HG03135 (cell line): ENCODE measurements at regions not wholly inside any gene's neighbourhood (a gene's known extent, or its start where the extent isn't known, plus 50 kb on each side); places are given as distances from the start of the nearest gene placed in this dataset.
"Not testable (repeated sequence)": the region's sequence is repeated elsewhere in the genome, so short reads cannot be mapped to it uniquely, and the experiment has no call there.

Experiments
- ATAC-seq: cut with Tn5 transposase; IDR thresholded peaks from one replicate; pipeline ENCODE4 v1.9.1; 2021; ENCODE audit warnings: mild to moderate bottlenecking, moderate library complexity; ENCODE audit not compliant: unreplicated experiment

DNA sequence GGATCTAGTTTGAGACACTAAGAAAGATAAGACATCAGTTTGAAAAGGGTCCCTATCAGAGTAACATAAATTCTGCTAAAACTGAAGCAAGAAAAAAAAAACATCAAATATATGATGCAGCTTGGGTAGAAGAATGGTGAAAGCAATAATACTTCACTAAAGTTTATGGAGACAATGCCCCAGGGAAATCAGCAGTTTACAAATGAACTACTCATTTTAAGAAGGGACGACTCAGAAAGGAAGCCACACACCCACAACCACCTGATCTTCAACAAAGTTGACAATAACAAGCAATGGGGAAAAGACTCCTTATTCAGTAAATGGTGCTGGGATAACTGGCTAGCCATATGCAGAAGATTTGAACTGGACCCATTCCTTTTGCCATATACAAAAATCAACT is 143.5 kb downstream of the TPBG start:
- peak; percentile 67 for ATAC-seq

- no peak for ATAC-seq
Observed at GRCh38 chr6:82511546-82511945, 147.9 kb downstream of the TPBG start.

DNA sequence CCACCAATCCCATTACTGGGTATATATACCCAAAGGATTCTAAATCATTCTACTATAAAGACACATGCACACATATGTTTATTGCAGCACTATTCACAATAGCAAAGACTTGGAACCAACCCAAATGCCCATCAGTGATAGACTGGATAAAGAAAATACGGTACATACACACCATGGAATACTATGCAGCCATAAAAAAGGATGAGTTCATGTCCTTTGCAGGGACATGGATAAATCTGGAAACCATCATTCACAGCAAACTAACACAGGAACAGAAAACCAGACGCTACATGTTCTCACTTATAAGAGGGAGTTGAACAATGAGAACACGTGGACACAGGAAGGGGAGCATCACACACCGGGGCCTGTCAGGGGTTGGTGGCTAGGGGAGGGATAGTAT is 154.3 kb downstream of the TPBG start:
- not testable (repeated sequence) for ATAC-seq

DNA sequence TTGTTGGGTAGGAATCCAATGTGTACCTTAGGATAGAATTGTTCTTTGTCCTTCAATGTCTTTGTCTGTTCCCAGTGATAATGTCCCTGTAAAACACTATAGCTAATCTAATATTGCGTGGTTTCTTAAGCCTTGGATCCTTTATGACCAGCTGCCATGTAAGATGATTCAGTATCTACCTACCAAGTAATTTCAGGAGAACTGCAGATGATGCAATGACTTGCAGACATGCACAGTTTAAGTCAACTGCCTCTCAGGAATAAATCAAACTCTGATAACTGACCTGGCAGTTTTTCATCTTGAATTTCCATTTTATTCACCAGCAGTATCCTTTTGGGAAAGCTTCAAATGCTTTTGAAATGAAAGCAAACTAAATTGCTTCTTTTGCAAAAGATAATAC is 157.8 kb downstream of the TPBG start:
- no peak for ATAC-seq

DNA sequence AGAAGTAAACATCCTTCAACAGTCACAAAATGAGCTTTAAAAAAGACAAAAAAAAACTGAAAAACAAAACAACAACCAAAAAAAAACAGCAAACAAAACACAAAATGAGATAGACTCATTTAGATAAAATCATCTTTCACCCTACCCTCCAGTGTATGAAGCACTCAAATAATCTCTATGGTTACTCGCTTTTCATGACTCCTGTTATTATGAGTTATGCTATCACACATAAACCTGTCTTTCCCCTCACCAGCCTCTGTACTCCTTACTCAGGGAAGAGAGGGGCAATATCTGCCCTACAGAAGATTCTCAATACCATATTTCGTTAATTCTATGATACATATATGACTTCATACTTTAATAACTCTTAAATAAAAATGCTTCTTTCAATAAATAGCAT is 158.2 kb downstream of the TPBG start:
- no peak for ATAC-seq

GRCh38 chr6:82524031-82524430 is 160.4 kb downstream of the TPBG start:
- no peak for ATAC-seq

GRCh38 chr6:82525775-82526495 is 162.3 kb downstream of the TPBG start:
- no peak for ATAC-seq

GRCh38 chr6:82529960-82530460 is 166.4 kb downstream of the TPBG start:
- ATAC-seq, result not testable (repeated sequence)

DNA sequence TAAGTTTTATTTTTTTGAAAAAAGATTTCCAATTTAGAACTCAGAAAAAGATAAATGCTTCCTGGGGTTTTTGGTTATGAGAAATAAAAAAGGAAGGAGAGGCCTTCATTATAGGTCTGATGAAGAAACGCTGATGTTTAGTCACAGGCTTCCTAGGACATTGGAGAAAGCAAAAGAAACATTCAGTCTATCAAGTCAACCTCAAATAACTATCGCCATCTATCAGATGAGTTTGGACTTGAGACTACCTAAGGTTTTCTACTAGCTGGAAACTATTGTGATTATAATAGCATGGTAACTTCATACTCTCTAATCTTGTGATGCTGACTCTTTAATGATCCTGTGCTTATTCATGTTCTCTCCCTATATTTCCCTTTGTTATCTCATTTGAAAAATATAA is 171.3 kb downstream of the TPBG start:
- no peak for ATAC-seq

DNA sequence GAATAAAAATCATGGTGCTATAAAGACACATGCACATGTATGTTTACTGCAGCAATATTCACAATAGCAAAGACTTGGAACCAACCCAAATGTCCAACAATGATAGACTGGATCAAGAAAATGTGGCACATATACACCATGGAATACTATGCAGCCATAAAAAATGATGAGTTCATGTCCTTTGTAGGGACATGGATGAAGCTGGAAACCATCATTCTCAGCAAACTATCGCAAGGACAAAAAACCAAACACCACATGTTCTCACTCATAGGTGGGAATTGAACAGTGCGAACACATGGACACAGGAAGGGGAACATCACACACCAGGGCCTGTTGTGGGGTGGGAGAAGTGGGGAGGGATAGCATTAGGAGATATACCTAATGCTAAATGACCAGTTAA is 185.9 kb downstream of the TPBG start:
- ATAC-seq, result not testable (repeated sequence)

DNA sequence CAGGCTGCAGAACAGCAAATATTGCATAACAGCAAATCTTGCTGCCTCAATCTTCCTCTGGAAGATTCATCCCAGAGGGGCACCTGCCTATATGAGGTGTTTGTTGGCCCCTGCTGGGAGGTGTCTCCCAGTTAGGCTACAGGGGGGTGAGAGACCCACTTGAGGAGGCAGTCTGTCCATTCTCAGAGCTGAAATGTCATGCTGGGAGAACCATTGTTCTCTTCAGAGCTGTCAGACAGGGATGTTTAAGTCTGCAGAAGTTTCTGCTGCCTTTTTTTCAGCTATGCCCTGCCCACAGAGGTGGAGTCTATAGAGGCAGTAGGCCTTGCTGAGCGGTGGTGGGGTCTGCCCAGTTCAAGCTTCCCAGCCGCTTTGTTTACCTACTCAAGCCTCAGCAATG is 187.7 kb downstream of the TPBG start:
- ATAC-seq, result not testable (repeated sequence)

DNA sequence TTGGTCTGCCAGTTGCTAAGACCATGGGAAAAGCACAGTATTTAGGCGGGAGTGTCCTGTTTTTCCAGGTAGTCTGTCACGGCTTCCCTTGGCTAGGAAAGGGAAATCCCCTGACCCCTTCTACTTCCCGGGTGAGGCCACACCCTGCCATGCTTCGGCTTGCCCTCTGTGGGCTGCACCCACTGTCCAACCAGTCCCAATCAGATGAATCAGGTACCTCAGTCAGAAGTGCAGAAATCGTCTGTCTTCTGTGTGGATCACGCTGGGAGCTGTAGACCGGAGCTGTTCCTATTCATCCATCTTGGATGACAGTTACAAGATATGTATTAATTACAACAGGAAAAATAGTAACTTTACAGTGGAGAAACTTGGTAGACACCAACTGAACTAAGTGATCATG is 188.2 kb downstream of the TPBG start:
- ATAC-seq, result no peak

DNA sequence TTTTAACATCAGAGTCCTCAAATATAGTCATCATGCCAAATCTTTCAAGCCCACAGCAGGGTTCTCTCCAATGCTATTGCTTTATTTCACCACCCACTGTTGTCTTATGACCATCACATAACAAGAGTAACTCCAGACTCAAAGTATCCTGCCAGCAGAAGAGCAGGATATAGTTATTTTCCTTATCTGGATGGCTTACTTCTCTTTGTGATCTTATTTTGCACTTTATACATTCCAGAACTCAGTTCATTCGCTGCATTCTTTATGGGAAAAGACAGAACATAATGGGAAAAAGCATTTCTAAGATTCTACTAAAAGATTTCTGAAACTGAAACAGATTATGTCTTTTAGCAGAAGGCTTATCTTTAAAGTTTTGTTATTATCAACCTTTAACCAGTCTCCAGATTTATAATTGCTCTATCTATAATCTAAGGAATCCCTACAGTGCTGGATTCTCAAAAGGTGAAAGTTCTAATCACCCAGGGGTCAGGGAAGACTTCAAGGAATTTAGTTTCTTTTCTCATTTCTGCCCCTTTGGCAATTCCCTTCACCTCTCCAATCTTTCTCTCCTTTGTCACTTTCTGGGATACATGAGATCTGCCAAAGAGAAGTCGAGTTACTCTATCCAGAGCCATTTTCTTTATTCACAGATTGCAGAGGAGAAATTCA is 190.4 kb downstream of the TPBG start:
- ATAC-seq, result no peak

DNA sequence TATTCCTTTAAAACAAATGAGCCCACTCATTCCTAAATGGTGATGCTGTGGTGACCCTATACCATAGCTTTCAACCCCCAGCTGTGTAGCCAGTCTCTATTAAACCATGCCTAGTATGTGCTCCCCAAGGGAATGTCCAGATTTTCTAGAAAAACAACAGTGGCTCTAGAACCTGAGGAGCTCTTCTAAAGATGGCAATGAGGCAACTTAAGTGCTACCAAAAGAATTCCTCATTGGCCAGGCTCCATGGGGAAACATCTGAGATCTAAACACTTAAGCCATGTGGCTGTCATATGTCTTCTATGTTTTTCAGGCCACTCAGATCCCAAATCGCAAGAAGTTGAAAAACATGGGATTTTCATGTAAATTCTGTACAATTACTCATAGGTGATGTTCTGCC is 191.0 kb downstream of the TPBG start:
- no peak for ATAC-seq

DNA sequence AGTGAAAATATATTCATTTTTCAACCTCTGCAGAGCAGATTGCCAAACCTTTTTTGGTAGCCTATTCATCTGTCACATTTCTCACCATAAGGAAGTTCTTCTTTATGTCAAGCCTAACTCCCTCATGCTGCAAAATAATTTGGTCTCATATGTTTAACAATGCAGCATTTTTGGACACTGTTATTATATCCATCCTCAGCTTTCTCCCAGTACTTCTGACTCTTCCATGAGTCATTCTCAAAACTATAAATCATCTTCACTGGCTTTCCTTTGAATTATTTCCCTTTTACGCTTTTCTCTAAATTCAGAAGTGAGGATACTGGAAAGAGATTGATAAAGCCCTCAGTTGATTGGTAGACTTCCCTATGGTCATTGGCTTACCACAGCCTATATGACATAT is 192.2 kb downstream of the TPBG start:
- no peak for ATAC-seq

DNA sequence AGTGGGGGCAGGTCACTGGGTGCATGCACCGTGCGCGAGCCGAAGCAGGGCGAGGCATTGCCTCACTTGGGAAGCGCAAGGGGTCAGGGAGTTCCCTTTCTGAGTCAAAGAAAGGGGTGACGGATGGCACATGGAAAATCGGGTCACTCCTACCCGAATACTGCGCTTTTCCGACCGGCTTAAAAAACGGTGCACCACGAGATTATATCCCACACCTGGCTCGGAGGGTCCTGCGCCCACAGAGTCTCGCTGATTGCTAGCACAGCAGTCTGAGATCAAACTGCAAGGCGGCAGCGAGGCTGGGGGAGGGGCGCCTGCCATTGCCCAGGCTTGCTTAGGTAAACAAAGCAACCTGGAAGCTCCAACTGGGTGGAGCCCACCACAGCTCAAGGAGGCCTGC is 194.9 kb downstream of the TPBG start:
- not testable (repeated sequence) for ATAC-seq

DNA sequence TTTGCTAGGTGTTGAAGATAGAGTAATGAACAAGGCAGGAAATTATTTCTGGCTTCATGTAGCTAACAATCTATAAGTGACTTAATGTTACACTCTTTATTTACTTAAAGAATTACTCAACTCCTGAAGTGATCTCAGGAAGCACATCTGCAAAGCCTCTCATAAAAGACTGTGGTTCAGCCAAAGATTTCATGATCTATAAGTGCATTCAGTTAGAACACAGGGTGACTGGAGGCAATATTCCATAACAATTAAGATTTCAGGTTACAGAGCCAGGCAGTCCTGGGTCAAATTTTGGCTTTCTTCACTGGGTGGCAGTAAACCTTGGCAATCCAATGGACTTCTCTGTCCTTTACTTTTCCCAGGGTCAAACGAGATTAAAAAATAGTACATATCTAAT is 204.0 kb downstream of the TPBG start:
- ATAC-seq, result no peak

GRCh38 chr6:82568290-82568993 is 204.8 kb downstream of the TPBG start:
- peak; percentile 87 for ATAC-seq

DNA sequence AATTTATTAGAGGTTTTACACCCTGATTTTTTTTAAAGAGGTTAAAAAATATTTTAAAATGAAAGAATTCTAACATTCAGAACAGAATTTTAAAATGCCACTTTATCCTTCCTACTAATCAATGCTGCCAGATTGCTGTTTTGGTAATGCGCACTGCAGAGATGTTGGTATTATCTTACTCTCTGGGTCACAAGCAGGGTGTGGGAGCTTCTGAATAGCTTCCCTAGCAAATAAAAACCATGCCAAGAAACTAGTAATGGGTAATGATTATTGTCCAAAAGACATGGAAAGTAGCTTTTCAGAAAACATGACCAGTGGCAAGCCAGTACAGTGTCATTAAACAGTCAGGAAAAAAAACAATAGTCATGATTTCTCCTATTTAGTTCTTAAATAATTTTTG is 205.4 kb downstream of the TPBG start:
- no peak for ATAC-seq

DNA sequence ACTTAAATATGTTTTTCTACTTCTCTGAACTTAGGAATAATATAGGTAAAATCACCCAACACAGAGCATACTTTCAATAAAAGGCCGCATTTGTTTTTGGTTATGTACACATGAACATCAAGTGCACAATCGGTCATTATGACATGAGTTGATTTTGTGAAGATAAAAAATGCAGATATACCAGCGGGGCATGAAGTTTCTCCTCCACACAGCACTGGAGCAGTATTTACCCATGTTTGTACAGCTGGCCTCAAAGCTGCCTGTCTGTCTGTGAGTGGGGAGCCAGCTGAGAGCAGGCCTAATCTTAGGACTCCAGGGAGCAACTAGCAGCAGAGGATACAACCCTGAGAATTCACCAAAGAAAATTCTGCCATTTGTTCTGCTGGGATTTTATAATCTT is 206.5 kb downstream of the TPBG start:
- ATAC-seq, result no peak

GRCh38 chr6:82571455-82571854 is 207.8 kb downstream of the TPBG start:
- ATAC-seq, result no peak
